H9 (cell line): ENCODE measurements at regions not wholly inside any gene's neighbourhood (a gene's known extent, or its start where the extent isn't known, plus 50 kb on each side); places are given as distances from the start of the nearest gene placed in this dataset.

Experiments used
- DNase-seq: peaks from one replicate; pipeline ENCODE4 v3.0.0-alpha.2; 2017
- H2AFZ ChIP-seq: one replicate; pipeline ENCODE4 v1.6.1; 2013; ENCODE audit warnings: mild to moderate bottlenecking, low read length, control low read depth, moderate library complexity
- H2AK5ac ChIP-seq: 2 replicates; pipeline ENCODE4 v1.6.1; 2013; ENCODE audit warnings: low read length, control low read depth, mixed read lengths; ENCODE audit not compliant: insufficient read length
- H2BK120ac ChIP-seq: one replicate; pipeline ENCODE4 v1.6.1; 2013; ENCODE audit warnings: low read depth, mild to moderate bottlenecking, low read length, control low read depth, inconsistent platforms; ENCODE audit not compliant: poor library complexity, severe bottlenecking
- H2BK12ac ChIP-seq: 2 replicates; pipeline ENCODE4 v1.6.1; 2013; ENCODE audit warnings: low read length, control low read depth, mixed read lengths, low read depth; ENCODE audit not compliant: insufficient read length
- H2BK15ac ChIP-seq: 2 replicates; pipeline ENCODE4 v1.6.1; 2013; ENCODE audit warnings: low read depth, low read length, control low read depth
- H2BK20ac ChIP-seq: one replicate; pipeline ENCODE4 v1.6.1; 2013; ENCODE audit warnings: low read depth, mild to moderate bottlenecking, low read length, control low read depth, inconsistent platforms; ENCODE audit not compliant: poor library complexity, severe bottlenecking
- H2BK5ac ChIP-seq: 2 replicates; pipeline ENCODE4 v1.6.1; 2013; ENCODE audit warnings: low read length, control low read depth, mixed read lengths; ENCODE audit not compliant: insufficient read length
- H3K14ac ChIP-seq: 2 replicates; pipeline ENCODE4 v1.6.1; 2013; ENCODE audit warnings: low read length, control low read depth; ENCODE audit not compliant: insufficient read depth
- H3K18ac ChIP-seq: 2 replicates; pipeline ENCODE4 v1.6.1; 2013; ENCODE audit warnings: low read depth, mild to moderate bottlenecking, mixed read lengths, low read length, control low read depth; ENCODE audit not compliant: insufficient read length
- H3K23ac ChIP-seq: 2 replicates; pipeline ENCODE4 v1.6.1; 2013; ENCODE audit warnings: low read length, control low read depth, mixed read lengths, low read depth; ENCODE audit not compliant: insufficient read length
- H3K23me2 ChIP-seq: 2 replicates; pipeline ENCODE4 v1.6.1; 2013; ENCODE audit warnings: low read depth, mild to moderate bottlenecking, mixed read lengths, low read length, control low read depth; ENCODE audit not compliant: insufficient read length, poor library complexity, severe bottlenecking
- H3K27ac ChIP-seq: 2 replicates; pipeline ENCODE4 v1.5.1; 2013; ENCODE audit warnings: low read length, control low read depth, mixed read lengths, low read depth; ENCODE audit not compliant: insufficient read length
- H3K27me3 ChIP-seq: 2 replicates; pipeline ENCODE4 v1.6.1; 2013; ENCODE audit warnings: low read length, control low read depth, inconsistent platforms; ENCODE audit not compliant: insufficient read depth
- H3K4ac ChIP-seq: 2 replicates; pipeline ENCODE4 v1.6.1; 2013; ENCODE audit warnings: low read depth, mild to moderate bottlenecking, control low read depth, inconsistent platforms, low read length, moderate library complexity
- H3K4me1 ChIP-seq: 2 replicates; pipeline ENCODE4 v1.6.1; 2013; ENCODE audit warnings: low read length, control low read depth, inconsistent platforms; ENCODE audit not compliant: insufficient read depth
- H3K4me2 ChIP-seq: 2 replicates; pipeline ENCODE4 v1.6.1; 2013; ENCODE audit warnings: low read length, control low read depth, mixed read lengths; ENCODE audit not compliant: insufficient read length, insufficient read depth
- H3K56ac ChIP-seq: 2 replicates; pipeline ENCODE4 v1.6.1; 2013; ENCODE audit warnings: low read depth, mild to moderate bottlenecking, mixed read lengths, low read length, control low read depth; ENCODE audit not compliant: insufficient read length
- H3K79me1 ChIP-seq: 2 replicates; pipeline ENCODE4 v1.6.1; 2013; ENCODE audit warnings: low read depth, mild to moderate bottlenecking, moderate library complexity, low read length, control low read depth, inconsistent platforms; ENCODE audit not compliant: insufficient read depth, poor library complexity, severe bottlenecking
- H3K79me2 ChIP-seq: 2 replicates; pipeline ENCODE4 v1.6.1; 2013; ENCODE audit warnings: low read length, control low read depth, inconsistent platforms; ENCODE audit not compliant: insufficient read depth
- H3K9ac ChIP-seq: 2 replicates; pipeline ENCODE4 v1.6.1; 2013; ENCODE audit warnings: low read length, control low read depth, mixed read lengths; ENCODE audit not compliant: insufficient read length; ENCODE audit errors: extremely low read depth
- H3K9me3 ChIP-seq: one replicate; pipeline ENCODE4 v1.6.1; 2013; ENCODE audit warnings: low read depth, low read length, inconsistent platforms; ENCODE audit not compliant: control insufficient read depth
- H3T11ph ChIP-seq: one replicate; pipeline ENCODE4 v1.6.1; 2013; ENCODE audit warnings: mild to moderate bottlenecking, low read length, control low read depth, inconsistent platforms
- H4K20me1 ChIP-seq: one replicate; pipeline ENCODE4 v1.6.1; 2013; ENCODE audit not compliant: control insufficient read depth, insufficient read length, insufficient read depth
- H4K5ac ChIP-seq: 2 replicates; pipeline ENCODE4 v1.6.1; 2013; ENCODE audit warnings: low read depth, mild to moderate bottlenecking, mixed read lengths, low read length, control low read depth; ENCODE audit not compliant: insufficient read length
- H4K8ac ChIP-seq: replicated peaks from 2 replicates; pipeline ENCODE4 v1.6.1; 2013; ENCODE audit warnings: low read length, control low read depth, mixed read lengths, low read depth; ENCODE audit not compliant: insufficient read length
- H4K91ac ChIP-seq: 2 replicates; pipeline ENCODE4 v1.6.1; 2013; ENCODE audit warnings: low read depth, mild to moderate bottlenecking, moderate library complexity, mixed read lengths, low read length, control low read depth; ENCODE audit not compliant: insufficient read length
- H3K27ac Mint-ChIP-seq, 3 experiments: 2 replicates in 2 of 3; 3 replicates in 1 of 3; pipeline ENCODE4 v1.8.0; 2020 to 2021; ENCODE audit warnings: mixed read lengths in 3 of 3, mild to moderate bottlenecking in 1 of 3, moderate library complexity in 1 of 3
- H3K27me3 Mint-ChIP-seq: 2 replicates; pipeline ENCODE4 v1.8.0; 2021; ENCODE audit warnings: low read depth, mild to moderate bottlenecking, moderate library complexity, mixed read lengths
- H3K36me3 Mint-ChIP-seq, 3 experiments: 2 replicates in 2 of 3; 3 replicates in 1 of 3; pipeline ENCODE4 v1.8.0; 2020 to 2021; ENCODE audit warnings: low read depth in 3 of 3, mixed read lengths in 3 of 3; ENCODE audit not compliant: insufficient read depth in 1 of 3
- H3K4me1 Mint-ChIP-seq, 2 experiments: 2 replicates each; pipeline ENCODE4 v1.8.0; 2020; ENCODE audit warnings: mixed read lengths in 2 of 2
- H3K4me3 Mint-ChIP-seq, 2 experiments: 2 replicates in 1 of 2; 3 replicates in 1 of 2; pipeline ENCODE4 v1.8.0; 2020 to 2021; ENCODE audit warnings: mild to moderate bottlenecking in 2 of 2, mixed read lengths in 2 of 2, moderate library complexity in 1 of 2
- H3K9me3 Mint-ChIP-seq, 2 experiments: 2 replicates in 1 of 2; 3 replicates in 1 of 2; pipeline ENCODE4 v1.8.0; 2020; ENCODE audit warnings: mild to moderate bottlenecking in 2 of 2, mixed read lengths in 2 of 2, moderate library complexity in 1 of 2
- CTCF ChIP-seq: fragments of 200-600 bp; sonication (generic); conservative IDR thresholded peaks from 3 replicates; pipeline ENCODE4 v1.8.0; 2021; ENCODE audit warnings: antibody characterized with exemption, mild to moderate bottlenecking
- WGBS: extraction: QIAGEN DNeasy Blood & Tissue Kit; methylation state at CpG from one replicate; pipeline ENCODE4 v1.1.7; 2013; ENCODE audit warnings: missing lambda C conversion rate, low lambda C conversion rate, mixed read lengths; ENCODE audit not compliant: insufficient read length; ENCODE audit errors: extremely low coverage; 5-methylcytosine and 5-hydroxymethylcytosine counted together

DNA sequence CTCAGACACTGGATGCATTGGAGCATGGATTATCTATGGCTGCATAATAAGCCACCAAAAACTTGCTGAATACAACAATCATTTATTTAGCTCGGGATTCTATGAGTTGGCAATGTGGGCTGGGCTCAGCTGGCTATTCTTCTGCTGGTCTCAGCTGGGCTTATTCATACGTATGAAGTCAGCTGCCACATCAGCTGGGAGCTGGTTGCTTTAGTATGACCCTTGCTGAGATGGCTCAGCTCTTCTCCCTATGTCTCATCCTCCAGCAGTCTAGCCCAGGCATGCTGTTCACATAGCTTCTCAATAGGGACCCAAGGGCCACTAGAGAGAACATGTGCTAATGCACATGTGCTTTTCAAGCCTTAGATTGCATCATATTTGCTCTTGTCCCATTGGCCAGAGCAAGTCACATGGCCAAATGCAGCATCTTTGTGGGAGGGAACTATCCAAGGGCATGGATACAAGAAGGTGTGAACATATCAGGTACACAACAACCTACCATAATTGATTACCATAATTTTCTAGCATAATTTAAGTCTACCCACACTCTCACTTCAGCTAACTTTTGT is 444.6 kb downstream of the KIF16B start:
- H2BK15ac ChIP-seq = no peak overlapping the region
- H4K20me1 ChIP-seq = no peaks in the 10 kb centered on the region
- no peak overlapping the region for H3T11ph ChIP-seq
- H3K4me2 ChIP-seq = no peak overlapping the region
- peaks cover 0 to 11% (median 0%) of the 10 kb centered on the region in 3 experiments; a peak in 4 of 7 replicates for H3K36me3 Mint-ChIP-seq
- DNase-seq = no peak
- H3K27ac Mint-ChIP-seq = no peak overlapping the region
- H2AK5ac ChIP-seq = no peak overlapping the region
- H2BK12ac ChIP-seq = no peak overlapping the region
- H3K4me3 Mint-ChIP-seq = no peak overlapping the region
- peaks cover 3 to 6% of the 10 kb centered on the region in 2 experiments; a peak in 1 of 5 replicates for H3K9me3 Mint-ChIP-seq
- H2BK5ac ChIP-seq = no peak overlapping the region
- WGBS = no CpG with 5 or more reads among the region's 2 CpGs
- H3K4ac ChIP-seq = no peak overlapping the region
- H3K23me2 ChIP-seq = no peaks in the 10 kb centered on the region
- H3K27me3 ChIP-seq = no peaks in the 10 kb centered on the region
- no peak overlapping the region for H2AFZ ChIP-seq
- H3K4me1 Mint-ChIP-seq = no peaks in the 10 kb centered on the region
- H3K27ac ChIP-seq = no peak overlapping the region
- no peak overlapping the region for H4K8ac ChIP-seq
- no peak overlapping the region for H3K56ac ChIP-seq
- no peak overlapping the region for H3K9ac ChIP-seq
- TF ChIP-seq CTCF = no peak
- no peaks in the 10 kb centered on the region for H3K79me2 ChIP-seq
- no peak overlapping the region for H2BK20ac ChIP-seq
- no peak overlapping the region for H2BK120ac ChIP-seq
- H4K5ac ChIP-seq = no peak overlapping the region
- H4K91ac ChIP-seq = no peak overlapping the region
- no peaks in the 10 kb centered on the region for H3K4me1 ChIP-seq
- H3K9me3 ChIP-seq = no peaks in the 10 kb centered on the region
- H3K14ac ChIP-seq = no peak overlapping the region
- H3K18ac ChIP-seq = no peak overlapping the region
- H3K23ac ChIP-seq = no peak overlapping the region
- no peaks in the 10 kb centered on the region for H3K27me3 Mint-ChIP-seq
- H3K79me1 ChIP-seq = no peaks in the 10 kb centered on the region
